HuH-7 (cell line): ENCODE measurements at regions not wholly inside any gene's neighbourhood (a gene's known extent, or its start where the extent isn't known, plus 50 kb on each side); places are given as distances from the start of the nearest gene placed in this dataset.
"Not testable (repeated sequence)": the region's sequence is repeated elsewhere in the genome, so short reads cannot be mapped to it uniquely, and the experiment has no call there.

Experiments used
- DNase-seq: peaks from one replicate; pipeline ENCODE4 v3.0.0; 2011; ENCODE audit warnings: low spot score

DNA sequence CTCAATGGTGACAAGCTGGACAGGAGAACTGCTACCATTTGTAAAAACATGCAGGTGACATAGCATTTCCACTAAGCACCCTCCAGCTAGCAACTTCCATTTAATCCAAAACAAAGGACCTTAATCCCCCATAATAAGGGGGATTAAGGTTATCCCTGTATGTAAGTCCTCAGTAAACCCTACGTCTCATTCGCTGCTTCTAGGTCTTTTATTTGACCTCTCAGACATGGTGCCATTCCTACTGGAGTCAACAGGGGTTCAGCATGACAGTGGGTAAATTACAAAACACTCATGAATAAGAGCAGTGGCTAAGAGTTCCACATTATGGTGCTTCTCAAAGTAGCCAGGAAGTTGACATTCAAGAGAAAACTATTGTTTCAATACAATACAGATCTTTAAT lies 121.8 kb upstream of the CAV2 start:
- DNase-seq, result no peak

DNA sequence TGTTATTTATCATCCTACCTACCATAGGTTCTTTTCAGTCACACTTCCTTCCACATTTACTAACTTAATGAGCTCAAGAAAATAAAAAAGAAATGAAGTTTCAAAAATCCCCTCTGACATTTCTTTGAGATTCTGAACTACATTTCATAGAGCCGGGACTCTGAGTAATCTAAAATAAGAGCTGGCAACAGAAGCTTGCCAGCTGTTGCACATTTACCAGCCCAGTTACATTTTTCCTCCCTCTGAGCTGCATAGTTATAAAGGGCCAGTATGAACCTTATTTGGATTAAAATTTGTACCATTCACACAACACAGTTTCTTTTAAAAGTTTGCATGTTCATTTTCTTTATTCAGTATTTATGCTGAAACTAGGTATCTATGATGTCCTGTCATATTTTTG lies 119.5 kb upstream of the CAV2 start:
- no peak for DNase-seq

DNA sequence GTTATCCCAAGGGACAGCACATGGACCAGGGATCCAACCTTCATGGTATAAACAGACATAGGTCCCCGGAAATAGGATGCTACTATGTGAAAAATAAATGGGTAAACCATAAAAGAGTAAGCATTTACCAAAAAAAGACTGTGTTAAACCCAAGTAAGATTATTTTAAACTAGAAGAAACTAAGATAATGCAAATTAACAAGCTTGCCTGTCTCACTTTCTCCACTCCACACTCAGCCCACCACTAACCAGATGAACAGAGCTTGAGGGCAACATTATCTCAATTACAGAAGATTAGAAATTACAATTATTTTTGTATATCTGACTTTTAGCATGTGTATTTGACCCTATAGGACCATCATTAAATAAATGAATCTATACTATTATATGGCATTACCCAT lies 117.2 kb upstream of the CAV2 start:
- no peak for DNase-seq

DNA sequence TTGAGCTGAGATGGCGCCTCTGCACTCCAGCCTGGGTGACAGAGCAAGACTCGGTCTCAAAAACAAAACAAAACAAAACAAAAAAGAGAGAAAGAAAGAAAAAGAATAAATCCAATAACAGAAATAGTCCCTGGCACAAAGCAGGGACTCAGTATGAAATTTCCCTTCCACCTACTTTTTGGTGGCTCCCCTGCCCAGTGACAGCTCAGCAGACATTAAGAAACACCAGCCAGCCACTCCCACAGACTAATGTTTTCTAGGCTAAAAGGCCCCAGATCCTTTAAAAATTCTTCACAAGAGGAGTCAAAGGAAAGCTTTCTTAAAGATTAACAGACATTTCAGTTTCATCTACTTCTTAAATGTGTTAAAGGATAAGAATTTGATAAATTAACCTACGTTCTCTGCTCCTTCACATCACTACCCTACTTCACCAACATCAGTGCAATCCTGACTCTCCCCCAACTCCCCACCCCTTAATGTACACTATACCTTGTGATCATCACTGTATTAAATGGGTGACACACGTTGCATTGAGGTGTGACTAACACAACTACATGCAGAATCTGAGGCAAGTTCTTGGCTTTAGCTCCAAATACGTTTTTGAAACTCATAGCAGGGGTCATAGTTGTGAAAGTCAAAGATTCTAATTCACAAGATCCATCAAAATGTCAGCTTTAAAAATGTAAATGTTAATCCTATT lies 114.5 kb upstream of the CAV2 start:
- no peak for DNase-seq

DNA sequence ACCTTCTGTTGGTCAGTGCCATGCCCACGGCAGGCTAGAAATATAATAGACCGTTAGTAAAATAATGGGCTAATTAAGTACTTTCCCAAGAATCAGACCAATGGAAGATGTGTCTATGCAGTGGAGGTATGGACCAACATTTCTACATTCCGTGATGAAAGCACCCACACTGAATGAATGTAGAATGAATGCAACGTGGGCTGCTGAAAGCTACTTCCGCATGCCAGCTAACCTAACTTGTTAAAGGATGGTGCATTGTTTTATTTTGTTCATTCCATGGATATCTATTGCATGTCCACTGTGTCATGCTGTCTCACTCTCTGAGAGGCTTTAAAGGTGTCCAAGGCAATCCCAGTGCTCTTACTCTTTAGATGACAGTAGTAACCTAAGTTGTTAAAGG lies 112.9 kb upstream of the CAV2 start:
- DNase-seq, result no peak

DNA sequence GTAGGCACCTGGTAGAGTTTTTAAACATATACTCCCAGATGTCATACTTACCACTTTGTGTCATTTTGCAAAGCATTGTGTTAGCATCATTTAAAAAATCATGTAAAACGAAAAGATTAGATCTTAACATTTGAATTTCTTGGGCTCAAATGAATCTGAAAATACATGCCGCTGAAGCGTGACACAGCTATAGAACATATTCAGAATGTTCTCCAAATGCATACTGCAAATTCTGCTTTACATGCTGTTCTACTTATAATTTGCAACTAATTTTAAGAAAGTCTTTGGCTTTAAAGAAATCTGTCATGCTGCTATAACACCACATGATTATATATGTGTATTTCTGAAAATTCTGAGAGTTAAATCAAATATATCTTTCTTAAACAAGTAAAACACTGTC lies 109.2 kb upstream of the CAV2 start:
- no peak for DNase-seq

DNA sequence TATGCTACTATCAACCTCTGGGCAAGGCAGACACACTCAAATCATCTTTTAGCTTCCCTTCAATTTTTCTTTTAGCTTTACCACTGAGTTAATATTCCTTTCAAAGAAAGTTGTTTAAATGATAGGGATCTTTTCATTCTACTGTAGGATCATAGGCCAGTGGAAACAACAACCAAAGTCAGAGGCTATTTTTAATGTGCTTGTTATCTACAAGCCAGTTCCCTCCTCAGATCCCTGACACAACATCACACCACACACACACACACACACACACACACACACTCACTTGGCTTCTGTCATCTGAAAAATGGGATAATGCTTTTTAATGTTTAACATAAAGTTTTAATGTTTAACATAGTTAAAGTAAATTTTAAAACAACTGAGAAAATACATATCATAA lies 106.7 kb upstream of the CAV2 start:
- no peak for DNase-seq

DNA sequence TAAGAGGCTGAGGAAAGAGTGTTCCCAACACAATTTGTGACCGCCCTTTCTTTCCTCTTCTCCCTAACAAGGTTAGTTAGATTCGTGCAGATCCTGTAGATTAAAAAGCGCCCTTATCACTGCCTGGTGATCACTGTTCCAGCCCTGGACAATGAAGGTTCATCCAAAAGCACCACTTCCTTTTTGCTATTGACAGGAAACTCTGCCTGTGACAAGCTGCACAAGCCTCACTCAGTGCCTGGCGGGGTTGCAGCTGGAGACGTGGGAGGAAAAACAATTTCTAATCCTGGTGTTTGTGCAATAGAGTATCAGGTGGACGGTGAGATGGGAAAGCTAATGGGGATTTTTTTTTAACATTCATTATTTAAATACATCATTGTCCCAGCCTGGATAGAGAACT lies 105.9 kb upstream of the CAV2 start:
- no peak for DNase-seq

DNA sequence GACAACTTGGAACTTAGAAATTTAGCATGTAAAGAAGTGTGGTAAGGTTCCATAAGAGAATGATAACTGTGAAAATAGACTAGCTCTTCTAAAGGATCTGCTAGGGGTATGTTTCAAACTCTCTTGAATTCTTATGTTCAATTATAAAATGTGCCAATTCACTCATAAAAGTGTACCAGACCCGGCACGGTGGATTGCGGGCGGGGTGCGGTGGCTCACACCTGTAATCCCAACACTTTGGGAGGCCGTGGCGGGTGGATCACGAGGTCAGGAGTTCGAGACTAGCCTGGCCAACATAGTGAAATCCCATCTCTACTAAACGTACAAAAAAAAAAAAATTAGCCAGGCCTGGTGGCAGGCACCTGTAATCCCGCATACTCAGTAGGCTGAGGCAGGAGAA lies 105.4 kb upstream of the CAV2 start:
- no peak for DNase-seq

DNA sequence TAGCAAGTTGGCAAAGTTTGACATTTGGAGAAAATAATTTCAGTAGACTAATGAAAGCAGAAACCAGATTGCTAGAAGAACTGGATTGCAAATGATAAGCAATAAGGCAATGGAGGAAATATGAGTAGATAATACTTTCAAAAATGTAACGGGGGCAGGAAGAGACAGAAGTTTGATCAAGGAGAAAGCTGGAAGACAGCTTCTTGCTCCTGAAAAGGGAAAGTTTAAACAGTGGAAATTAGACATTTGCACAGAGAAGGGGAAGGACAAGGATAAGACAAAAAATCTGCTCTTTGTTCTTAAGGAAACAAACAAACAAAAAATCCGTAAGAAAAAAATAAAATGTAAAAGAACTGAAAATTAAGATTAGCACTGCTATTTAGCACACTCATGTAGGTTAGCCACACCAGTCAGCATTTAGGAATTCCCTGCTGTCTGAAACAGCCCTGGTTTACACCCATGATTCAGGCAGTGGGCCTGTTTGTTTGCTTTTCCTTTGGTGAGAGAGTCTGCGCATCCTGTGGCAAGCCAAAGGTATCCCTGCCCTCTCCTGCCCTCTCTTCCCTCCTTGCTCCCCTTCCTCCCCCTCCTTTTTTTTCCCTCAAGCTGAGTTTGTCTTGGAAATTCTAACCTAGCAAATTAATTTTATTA lies 104.3 kb upstream of the CAV2 start:
- peak; percentile 18 for DNase-seq

DNA sequence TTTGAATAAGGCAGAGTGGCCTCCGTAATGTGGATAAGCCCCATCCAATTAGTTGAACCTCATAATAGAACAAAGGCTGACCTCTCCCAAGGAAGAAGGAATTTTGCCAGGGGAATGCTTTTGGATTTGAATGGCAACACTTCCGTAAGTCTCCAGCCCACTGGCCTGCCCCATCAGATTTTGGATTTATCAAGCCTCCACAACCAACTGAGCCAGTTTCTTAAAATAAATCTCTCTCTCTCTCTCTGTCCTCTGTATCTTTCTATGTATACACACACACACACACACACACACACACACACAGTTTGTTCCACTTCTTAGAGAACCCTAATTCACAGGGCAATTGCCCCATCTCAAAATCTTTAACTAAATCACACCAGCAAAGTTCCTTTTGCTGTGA lies 100.9 kb upstream of the CAV2 start:
- no peak for DNase-seq

DNA sequence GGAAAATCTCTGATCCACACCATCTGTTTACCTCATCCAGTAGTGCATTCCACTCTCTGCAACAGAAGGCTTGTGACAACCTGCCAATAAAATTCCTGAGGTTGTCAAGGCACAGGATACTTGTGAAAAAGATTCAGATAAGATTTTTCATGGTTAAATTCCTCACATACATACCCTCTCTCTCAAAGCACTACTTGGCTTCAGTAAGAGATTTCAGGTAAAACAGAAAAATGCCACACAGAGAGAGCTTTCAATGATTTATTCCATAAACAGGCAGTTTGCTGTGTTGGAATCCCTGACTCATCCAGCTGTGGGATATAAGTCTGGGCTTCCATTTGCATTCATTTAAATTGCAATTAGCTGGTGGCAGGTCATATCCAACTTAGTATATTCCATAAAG lies 99.7 kb upstream of the CAV2 start:
- no peak for DNase-seq

DNA sequence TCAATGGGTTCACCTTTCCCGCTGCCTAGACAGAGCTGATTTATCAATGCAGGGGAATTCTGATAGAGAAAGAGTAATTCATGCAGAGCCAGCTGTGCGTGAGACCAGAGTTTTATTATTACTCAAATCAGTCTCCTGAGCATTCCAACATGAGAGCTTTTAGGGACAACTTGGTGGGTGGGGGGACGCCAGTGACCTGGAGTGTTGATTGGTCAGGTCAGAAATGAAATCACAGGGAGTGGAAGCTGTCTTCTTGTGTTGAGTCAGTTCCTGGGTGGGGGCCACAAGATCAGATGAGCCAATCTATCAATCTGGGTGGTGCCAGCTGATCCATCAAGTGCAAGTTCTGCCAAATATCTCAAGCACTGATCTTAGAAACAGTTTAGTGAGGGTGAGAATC lies 99.0 kb upstream of the CAV2 start:
- no peak for DNase-seq

DNA sequence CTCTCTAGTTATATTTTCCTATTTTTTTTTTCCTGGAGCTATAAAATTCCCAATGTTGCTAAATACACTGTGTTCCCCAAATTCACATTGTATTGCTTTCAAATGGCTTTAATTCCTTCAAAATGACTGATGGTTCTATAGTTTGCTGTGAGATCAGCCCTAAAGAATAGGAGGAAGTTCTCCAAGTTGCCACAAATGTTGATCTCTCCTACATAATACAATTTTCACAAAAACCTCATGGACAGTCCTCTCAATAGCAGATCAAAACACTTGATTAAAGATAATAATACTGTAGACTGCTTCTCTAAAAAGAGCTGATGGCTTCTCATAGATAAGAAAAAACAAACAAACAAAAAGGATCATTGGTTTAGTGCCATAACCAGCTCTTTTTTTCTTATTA lies 97.8 kb upstream of the CAV2 start:
- no peak for DNase-seq

DNA sequence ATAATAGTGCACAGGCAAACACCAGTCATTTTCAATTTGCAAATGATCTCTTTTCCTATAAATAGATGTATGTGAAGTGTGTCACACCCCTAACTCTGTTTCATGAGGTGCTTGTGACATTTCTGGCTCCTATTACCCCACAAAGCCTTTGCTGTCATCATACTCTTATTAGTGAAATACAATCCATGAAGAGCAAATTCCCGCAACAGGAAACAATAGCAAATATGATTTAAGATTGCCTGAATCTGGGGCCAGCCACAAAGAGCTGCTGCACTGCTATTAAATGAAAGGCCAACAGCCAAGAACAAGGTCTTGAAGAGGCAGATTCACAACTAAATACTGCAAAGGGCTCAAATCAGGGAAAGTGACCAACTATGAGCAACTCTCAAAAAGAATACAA lies 96.3 kb upstream of the CAV2 start:
- no peak for DNase-seq

DNA sequence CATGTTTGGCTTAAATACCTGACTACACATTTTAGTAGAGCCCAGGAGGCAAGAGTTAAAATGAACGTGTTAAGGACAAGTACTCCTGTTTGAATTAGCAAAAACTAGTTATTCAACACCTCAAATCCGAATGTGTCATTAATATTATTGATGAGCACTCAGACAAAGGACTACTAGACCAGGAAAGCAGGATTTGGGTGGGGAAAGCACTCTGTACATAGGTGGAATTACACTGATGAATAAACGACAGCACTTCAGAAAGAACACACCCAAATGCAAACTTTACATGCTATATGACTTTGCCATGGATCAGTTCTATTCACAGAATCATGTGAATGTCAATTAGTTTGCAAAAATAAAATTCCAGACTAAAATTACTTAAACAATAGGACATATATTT lies 95.1 kb upstream of the CAV2 start:
- DNase-seq, result no peak

DNA sequence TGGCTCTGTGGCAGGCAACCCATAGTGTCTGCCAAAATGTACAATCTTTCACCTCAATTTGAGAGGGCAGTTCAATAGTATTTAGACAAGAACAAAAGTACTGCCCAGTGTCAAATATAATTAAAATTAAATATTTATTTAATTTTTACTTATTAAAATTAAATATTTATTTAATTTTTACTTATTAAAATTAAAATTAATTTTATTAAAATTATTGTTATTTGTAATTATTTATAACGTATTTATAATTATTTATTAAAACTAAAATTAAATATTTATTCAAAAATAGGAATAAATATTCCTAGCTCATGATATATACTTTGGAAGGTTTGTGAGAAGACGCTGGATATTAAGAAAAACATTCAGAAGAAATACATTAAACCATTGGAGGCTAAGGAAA lies 93.7 kb upstream of the CAV2 start:
- no peak for DNase-seq

DNA sequence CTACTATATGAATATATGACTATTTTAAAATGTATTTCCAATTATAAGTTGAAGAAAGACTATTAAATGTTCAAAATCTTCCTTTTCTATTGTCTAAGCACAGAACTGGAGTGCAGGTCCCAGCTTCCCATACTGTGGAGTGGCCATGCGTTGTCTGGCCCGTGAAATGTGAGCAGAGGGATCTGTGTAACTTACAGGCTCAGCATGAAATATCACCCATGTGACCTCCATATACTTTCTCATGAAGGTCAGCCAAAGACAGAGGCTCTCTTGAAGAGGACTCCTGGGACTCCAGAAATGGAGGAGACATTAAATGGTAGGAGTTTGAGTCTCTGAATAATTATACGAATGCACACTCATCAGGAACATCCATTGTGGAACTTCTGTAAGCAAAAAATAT lies 92.4 kb upstream of the CAV2 start:
- DNase-seq, result no peak

DNA sequence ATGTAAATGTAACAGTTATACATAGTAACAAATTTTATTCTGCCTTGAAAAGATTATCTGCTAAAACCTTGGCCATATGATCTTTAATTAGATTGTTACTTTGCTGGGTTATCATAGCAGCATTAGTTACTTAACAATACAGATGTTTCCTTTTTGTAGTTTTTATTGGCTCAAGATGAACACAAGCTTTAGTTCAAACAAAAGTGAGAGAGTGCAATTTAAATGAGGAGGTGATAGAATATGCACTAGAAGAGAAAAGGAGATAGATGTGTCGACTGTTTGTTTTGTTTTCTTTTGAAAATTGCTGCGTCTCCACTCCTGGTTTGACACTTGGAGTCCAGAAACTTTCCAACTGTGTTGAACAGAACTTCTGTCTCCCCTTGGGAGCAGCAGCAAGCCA lies 91.4 kb upstream of the CAV2 start:
- no peak for DNase-seq

DNA sequence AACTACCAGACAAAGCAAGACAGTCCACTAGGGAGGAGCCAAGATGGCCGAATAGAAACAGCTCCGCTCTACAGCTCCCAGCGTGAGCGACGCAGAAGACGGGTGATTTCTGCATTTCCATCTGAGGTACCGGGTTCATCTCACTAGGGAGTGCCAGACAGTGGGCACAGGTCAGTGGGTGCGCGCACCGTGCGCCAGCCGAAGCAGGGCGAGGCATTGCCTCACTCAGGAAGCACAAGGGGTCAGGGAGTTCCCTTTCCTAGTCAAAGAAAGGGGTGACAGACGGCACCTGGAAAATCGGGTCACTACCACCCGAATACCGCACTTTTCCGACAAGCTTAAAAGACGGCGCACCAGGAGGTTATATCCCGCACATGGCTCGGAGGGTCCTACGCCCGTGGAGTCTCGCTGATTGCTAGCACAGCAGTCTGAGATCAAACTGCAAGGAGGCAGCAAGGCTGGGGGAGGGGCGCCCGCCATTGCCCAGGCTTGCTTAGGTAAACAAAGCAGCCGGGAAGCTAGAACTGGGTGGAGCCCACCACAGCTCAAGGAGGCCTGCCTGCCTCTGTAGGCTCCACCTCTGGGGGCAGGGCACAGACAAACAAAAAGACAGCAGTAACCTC lies 90.6 kb upstream of the CAV2 start:
- not testable (repeated sequence) for DNase-seq

DNA sequence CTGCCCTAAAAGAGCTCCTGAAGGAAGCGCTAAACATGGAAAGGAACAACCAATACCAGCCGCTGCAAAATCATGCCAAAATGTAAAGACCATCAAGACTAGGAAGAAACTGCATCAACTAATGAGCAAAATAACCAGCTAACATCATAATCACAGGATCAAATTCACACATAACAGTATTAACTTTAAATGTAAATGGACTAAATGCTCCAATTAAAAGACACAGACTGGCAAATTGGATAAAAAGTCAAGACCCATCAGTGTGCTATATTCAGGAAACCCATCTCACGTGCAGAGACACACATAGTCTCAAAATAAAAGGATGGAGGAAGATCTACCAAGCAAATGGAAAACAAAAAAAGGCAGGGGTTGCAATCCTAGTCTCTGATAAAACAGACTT lies 88.8 kb upstream of the CAV2 start:
- not testable (repeated sequence) for DNase-seq

DNA sequence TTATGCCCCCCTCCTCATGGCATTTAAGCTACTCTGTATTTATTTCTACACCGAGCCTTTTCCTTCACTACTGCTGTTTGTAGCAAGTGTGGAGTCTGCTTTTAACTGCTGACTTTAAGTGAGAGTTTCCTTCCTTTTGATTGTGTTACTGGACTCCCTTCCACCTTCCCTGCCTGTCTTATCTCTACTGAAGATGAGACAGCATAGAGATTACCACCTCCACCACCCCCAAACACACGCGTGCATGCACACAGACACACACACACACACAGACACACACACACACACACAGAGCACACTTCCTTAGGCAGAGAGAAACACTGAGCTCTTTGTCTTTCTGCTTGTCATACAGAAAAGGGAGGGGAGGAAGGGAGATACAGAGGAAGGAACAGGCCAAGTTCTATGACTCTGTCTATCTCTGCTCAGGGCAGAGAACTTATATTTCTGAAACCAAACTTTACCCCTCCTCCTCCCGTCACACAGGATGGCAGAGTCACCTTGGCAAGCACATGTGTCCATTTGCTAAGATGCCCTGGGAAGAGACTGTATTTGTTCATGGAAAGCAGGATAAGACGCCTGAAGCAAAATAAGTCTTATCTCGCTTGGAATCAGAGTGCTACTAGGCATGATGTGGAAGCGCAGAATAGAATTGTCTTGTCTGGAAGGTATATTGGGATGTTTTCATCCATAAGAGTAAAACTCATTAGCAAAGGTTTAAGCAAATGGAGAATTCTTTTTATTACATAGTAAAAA lies 81.8 kb upstream of the CAV2 start:
- DNase-seq, result no peak

DNA sequence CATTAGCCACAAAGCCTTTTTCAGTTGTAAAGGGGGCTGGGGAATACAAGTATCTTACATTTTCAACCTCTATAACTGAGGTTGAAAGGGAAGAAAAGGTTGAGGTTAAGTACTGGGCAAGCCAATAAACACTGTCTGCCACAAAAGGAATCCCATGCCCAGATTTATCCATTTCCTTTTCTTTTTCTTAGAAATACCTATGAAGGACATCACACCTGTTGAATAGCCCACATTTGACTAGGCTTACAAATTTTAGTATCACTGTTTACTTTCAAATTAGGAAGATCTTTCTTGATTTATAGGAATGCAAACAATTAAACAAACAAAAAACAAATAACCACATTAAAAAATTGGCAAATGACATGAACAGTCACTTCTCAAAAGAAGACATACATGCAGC lies 81.0 kb upstream of the CAV2 start:
- DNase-seq, result no peak
